Loucy (cell line): ENCODE measurements at regions not wholly inside any gene's neighbourhood (a gene's known extent, or its start where the extent isn't known, plus 50 kb on each side); places are given as distances from the start of the nearest gene placed in this dataset.

Experiments used
- H2AFZ ChIP-seq: fragments of 200-600 bp; sonication (generic); 2 replicates; pipeline ENCODE4 v1.6.0; 2016; ENCODE audit warnings: antibody characterized with exemption, mild to moderate bottlenecking, low read length, moderate library complexity
- H3F3A ChIP-seq: fragments of 200-600 bp; 2 replicates; pipeline ENCODE4 v1.6.0; 2016; ENCODE audit warnings: antibody characterized with exemption, low read depth, mild to moderate bottlenecking
- H3K27me3 ChIP-seq: fragments of 200-600 bp; sonication (generic); 2 replicates; pipeline ENCODE4 v1.6.1; 2014; ENCODE audit warnings: low read length, mild to moderate bottlenecking; ENCODE audit not compliant: insufficient read depth, poor library complexity, severe bottlenecking
- H3K36me3 ChIP-seq: fragments of 200-600 bp; sonication (generic); 2 replicates; pipeline ENCODE4 v1.6.1; 2016; ENCODE audit warnings: low read length; ENCODE audit not compliant: insufficient read depth
- H3K4me1 ChIP-seq: fragments of 200-600 bp; sonication (generic); 2 replicates; pipeline ENCODE4 v1.5.1; 2014; ENCODE audit warnings: low read length, mild to moderate bottlenecking; ENCODE audit not compliant: insufficient read depth, poor library complexity, severe bottlenecking
- H3K4me2 ChIP-seq: fragments of 200-600 bp; sonication (generic); 2 replicates; pipeline ENCODE4 v1.6.0; 2014; ENCODE audit warnings: antibody characterized with exemption, low read length, low read depth, mild to moderate bottlenecking; ENCODE audit not compliant: poor library complexity, severe bottlenecking
- H3K4me3 ChIP-seq: fragments of 200-600 bp; sonication (generic); 2 replicates; pipeline ENCODE4 v1.5.1; 2014; ENCODE audit warnings: low read length, mild to moderate bottlenecking, mixed read lengths; ENCODE audit not compliant: poor library complexity, severe bottlenecking
- H3K79me2 ChIP-seq: fragments of 200-600 bp; sonication (generic); 2 replicates; pipeline ENCODE4 v1.6.1; 2014; ENCODE audit warnings: low read length; ENCODE audit not compliant: insufficient read depth
- H3K9ac ChIP-seq: fragments of 200-600 bp; sonication (generic); 2 replicates; pipeline ENCODE4 v1.6.0; 2014; ENCODE audit warnings: mild to moderate bottlenecking, low read depth, low read length, moderate library complexity; ENCODE audit not compliant: poor library complexity, severe bottlenecking
- H3K9me2 ChIP-seq: fragments of 200-600 bp; sonication (generic); replicated peaks from 2 replicates; pipeline ENCODE4 v1.6.1; 2016; ENCODE audit warnings: low read depth, low read length, mixed read lengths
- H3K9me3 ChIP-seq: fragments of 200-600 bp; sonication (generic); 2 replicates; pipeline ENCODE4 v1.6.1; 2014; ENCODE audit warnings: mild to moderate bottlenecking, antibody characterized with exemption, low read length, low read depth; ENCODE audit not compliant: insufficient read depth
- H4K20me1 ChIP-seq: fragments of 200-600 bp; sonication (generic); 2 replicates; pipeline ENCODE4 v1.6.0; 2014; ENCODE audit warnings: antibody characterized with exemption, low read length, mild to moderate bottlenecking; ENCODE audit not compliant: insufficient read depth, poor library complexity, severe bottlenecking
- EZH2phosphoT487 ChIP-seq: fragments of 200-600 bp; IDR thresholded peaks from 2 replicates; pipeline ENCODE4 v1.6.1; 2018; ENCODE audit warnings: antibody characterized with exemption, mild to moderate bottlenecking, moderate library complexity, borderline replicate concordance
- TF ChIP-seq, protein P1 (sequence below): fragments of 200-600 bp; sonication (generic); conservative IDR thresholded peaks from 2 replicates; pipeline ENCODE4 v1.5.1; 2014; ENCODE audit warnings: mild to moderate bottlenecking, antibody characterized with exemption, low read length

DNA sequence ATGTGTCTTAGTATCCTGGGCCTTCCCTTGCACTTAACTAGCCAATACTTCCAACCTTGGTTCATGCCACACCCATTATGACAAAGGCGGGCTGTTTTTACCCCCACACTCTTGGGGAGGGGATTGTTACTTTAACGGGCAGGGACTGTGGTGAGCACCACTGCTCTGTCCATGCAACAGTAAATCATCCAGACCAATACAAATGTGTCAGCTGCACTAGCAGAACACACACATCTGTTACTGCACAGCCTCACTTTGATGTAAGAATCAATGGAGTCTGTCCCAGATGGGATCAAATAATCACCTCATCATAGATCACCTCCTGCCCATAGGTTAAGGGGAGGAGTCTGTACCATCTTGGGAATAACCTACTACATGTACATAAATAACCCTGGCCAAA lies 58.1 kb downstream of the NPAP1 start:
- no peaks in the 10 kb centered on the region for H3K27me3 ChIP-seq
- no peak overlapping the region for H3K4me3 ChIP-seq
- no peaks in the 10 kb centered on the region for H3K9me3 ChIP-seq
- no peak for TF ChIP-seq EZH2phosphoT487
- TF ChIP-seq, protein P1, sequence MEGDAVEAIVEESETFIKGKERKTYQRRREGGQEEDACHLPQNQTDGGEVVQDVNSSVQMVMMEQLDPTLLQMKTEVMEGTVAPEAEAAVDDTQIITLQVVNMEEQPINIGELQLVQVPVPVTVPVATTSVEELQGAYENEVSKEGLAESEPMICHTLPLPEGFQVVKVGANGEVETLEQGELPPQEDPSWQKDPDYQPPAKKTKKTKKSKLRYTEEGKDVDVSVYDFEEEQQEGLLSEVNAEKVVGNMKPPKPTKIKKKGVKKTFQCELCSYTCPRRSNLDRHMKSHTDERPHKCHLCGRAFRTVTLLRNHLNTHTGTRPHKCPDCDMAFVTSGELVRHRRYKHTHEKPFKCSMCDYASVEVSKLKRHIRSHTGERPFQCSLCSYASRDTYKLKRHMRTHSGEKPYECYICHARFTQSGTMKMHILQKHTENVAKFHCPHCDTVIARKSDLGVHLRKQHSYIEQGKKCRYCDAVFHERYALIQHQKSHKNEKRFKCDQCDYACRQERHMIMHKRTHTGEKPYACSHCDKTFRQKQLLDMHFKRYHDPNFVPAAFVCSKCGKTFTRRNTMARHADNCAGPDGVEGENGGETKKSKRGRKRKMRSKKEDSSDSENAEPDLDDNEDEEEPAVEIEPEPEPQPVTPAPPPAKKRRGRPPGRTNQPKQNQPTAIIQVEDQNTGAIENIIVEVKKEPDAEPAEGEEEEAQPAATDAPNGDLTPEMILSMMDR, result no peak
- H3K4me2 ChIP-seq, result no peak overlapping the region
- H3K79me2 ChIP-seq, result no peaks in the 10 kb centered on the region
- no peaks in the 10 kb centered on the region for H3K36me3 ChIP-seq
- H3K9me2 ChIP-seq, result no peaks in the 10 kb centered on the region
- H4K20me1 ChIP-seq, result no peaks in the 10 kb centered on the region
- no peak overlapping the region for H3K9ac ChIP-seq
- peaks cover 4% of the 10 kb centered on the region for H3K4me1 ChIP-seq
- H2AFZ ChIP-seq, result no peak overlapping the region
- H3F3A ChIP-seq, result no peaks in the 10 kb centered on the region

DNA sequence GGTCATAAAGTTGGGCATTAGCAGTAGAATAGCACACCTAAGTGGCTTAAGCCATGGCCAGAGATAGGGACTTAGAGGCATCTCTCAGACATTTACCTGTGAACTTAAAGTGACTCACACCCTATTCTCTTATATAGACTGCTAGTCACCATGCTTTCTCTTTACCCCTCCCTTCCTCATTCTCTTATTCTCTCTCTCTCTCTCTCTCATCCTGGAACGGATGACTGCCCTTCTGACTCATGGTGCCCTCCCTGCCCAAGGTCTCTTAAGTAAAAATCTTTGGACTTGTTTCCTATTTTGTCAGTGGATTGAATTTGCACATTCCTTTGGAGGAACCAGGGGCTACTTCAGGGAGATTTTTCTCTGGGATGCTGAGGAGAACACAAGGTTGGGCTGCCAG lies 58.8 kb downstream of the NPAP1 start:
- Histone ChIP-seq H3K9me3 (no peaks in the 10 kb centered on the region), H3K4me2 (no peak overlapping the region), H3K27me3 (no peaks in the 10 kb centered on the region), H4K20me1 (no peaks in the 10 kb centered on the region), H3F3A (no peaks in the 10 kb centered on the region), H3K9me2 (no peaks in the 10 kb centered on the region), H3K4me1 (peaks cover 2% of the 10 kb centered on the region), H3K4me3 (no peak overlapping the region), H3K9ac (no peak overlapping the region), H2AFZ (no peak overlapping the region), H3K79me2 (no peaks in the 10 kb centered on the region), H3K36me3 (no peaks in the 10 kb centered on the region)
- no peak for TF ChIP-seq EZH2phosphoT487
- TF ChIP-seq, protein P1, result no peak

DNA sequence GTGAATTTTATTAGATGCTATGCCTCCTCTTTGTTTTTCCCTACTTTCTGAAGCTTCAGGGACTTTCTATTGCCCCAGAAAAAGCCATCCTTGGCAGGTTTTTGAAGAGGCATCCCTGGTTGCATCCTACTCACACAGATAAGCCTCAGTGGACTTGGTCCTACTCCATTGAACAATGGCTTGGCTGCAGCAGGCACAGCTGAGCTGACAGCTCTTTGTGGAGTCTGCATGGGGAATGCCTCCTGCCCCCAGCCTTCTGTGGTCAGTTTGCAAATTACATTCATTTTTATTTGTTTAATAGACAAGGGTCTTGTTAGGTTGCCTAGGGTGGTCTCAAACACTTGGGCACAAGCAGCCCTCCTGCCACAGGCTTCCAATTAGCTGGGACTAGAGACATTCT lies 69.7 kb downstream of the NPAP1 start:
- Histone ChIP-seq H3K36me3 (no peaks in the 10 kb centered on the region), H3K9me2 (no peaks in the 10 kb centered on the region), H3K9me3 (peaks cover 12% of the 10 kb centered on the region; the same call in 1 of the 2 replicates), H3K4me3 (no peak overlapping the region), H3K79me2 (no peaks in the 10 kb centered on the region), H3K9ac (no peak overlapping the region), H3F3A (no peaks in the 10 kb centered on the region), H2AFZ (no peak overlapping the region), H3K4me1 (no peaks in the 10 kb centered on the region), H3K4me2 (no peak overlapping the region), H4K20me1 (no peaks in the 10 kb centered on the region), H3K27me3 (no peaks in the 10 kb centered on the region)
- no peak for TF ChIP-seq EZH2phosphoT487
- TF ChIP-seq, protein P1, result no peak
